Suprapubic skin (tissue), 3 donors: ENCODE measurements at regions not wholly inside any gene's neighbourhood (a gene's known extent, or its start where the extent isn't known, plus 50 kb on each side); places are given as distances from the start of the nearest gene placed in this dataset.

ENCODE experiments used
- POLR2A ChIP-seq, 2 donors: fragments of 450-650 bp; IDR thresholded peaks; one replicate each; pipeline ENCODE4 v1.6.1; 2017; ENCODE audit warnings: antibody characterized with exemption in 2 of 2, mild to moderate bottlenecking in 2 of 2, moderate library complexity in 2 of 2
- TF ChIP-seq, protein P1 (sequence below), 2 donors: fragments of 200-600 bp in 1 of 2; fragments of 450-650 bp in 1 of 2; sonication (generic) in 1 of 2; IDR thresholded peaks; one replicate each; pipeline ENCODE4 v1.5.1; 2016 to 2019; ENCODE audit warnings: antibody characterized with exemption in 2 of 2, mild to moderate bottlenecking in 1 of 2, moderate library complexity in 1 of 2

DNA sequence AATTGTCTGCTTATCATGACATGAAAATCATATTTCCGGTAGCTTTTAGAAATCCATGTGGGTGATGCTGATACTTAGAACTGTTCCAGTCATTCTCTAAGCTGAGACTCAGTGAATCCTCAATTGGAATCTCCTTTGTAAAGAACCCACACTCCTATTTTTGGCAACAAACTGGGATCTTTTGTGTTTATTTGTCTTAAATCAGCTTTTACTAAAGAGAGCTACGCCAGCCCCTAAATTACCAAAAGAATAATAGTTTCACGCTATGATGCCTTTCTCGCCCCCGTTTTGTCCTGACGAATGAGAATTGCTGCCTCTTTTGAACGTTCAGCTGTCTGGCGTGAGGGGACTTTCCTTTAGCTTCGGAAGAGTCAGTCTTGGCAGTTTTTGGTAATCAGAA, 195.9 kb downstream of the SHOX start:
- TF ChIP-seq, protein P1, sequence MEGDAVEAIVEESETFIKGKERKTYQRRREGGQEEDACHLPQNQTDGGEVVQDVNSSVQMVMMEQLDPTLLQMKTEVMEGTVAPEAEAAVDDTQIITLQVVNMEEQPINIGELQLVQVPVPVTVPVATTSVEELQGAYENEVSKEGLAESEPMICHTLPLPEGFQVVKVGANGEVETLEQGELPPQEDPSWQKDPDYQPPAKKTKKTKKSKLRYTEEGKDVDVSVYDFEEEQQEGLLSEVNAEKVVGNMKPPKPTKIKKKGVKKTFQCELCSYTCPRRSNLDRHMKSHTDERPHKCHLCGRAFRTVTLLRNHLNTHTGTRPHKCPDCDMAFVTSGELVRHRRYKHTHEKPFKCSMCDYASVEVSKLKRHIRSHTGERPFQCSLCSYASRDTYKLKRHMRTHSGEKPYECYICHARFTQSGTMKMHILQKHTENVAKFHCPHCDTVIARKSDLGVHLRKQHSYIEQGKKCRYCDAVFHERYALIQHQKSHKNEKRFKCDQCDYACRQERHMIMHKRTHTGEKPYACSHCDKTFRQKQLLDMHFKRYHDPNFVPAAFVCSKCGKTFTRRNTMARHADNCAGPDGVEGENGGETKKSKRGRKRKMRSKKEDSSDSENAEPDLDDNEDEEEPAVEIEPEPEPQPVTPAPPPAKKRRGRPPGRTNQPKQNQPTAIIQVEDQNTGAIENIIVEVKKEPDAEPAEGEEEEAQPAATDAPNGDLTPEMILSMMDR (IDR thresholded peaks at IDR 0.05) = no peak
- TF ChIP-seq POLR2A (IDR thresholded peaks at IDR 0.05) = no peak
